Brain microvascular endothelial cell (primary cell): ENCODE measurements at regions not wholly inside any gene's neighbourhood (a gene's known extent, or its start where the extent isn't known, plus 50 kb on each side); places are given as distances from the start of the nearest gene placed in this dataset.
"Not testable (repeated sequence)": the region's sequence is repeated elsewhere in the genome, so short reads cannot be mapped to it uniquely, and the experiment has no call there.

Experiments used
- DNase-seq: peaks from one replicate; pipeline ENCODE4 v3.0.0-alpha.2; 2020
- H3K27ac ChIP-seq: fragments of 250-450 bp; sonication (Bioruptor Pico); 2 replicates; pipeline ENCODE4 v1.5.1; 2020; ENCODE audit warnings: mild to moderate bottlenecking, moderate library complexity
- H3K27me3 ChIP-seq: fragments of 250-450 bp; sonication (Bioruptor Pico); replicated peaks from 2 replicates; pipeline ENCODE4 v1.5.1; 2020; ENCODE audit warnings: mild to moderate bottlenecking
- H3K36me3 ChIP-seq: fragments of 250-450 bp; sonication (Bioruptor Pico); replicated peaks from 2 replicates; pipeline ENCODE4 v1.5.1; 2020; ENCODE audit warnings: mild to moderate bottlenecking
- H3K4me3 ChIP-seq: 2 replicates; pipeline ENCODE4 v1.5.1; 2011; ENCODE audit warnings: low read depth, mild to moderate bottlenecking, control low read depth, low read length, moderate library complexity
- in situ Hi-C: cut with HindIII; loops from 2 replicates; pipeline ENCODE4 v1.10.0; 2017; ENCODE audit warnings: low sequenced_read_pairs, low pct_ligation_motif_present
- TF ChIP-seq, protein P1 (sequence below): IDR thresholded peaks from 2 replicates; pipeline ENCODE4 v1.5.1; 2011; ENCODE audit warnings: low read depth, mild to moderate bottlenecking, moderate library complexity, low read length, control low read depth, inconsistent platforms; ENCODE audit errors: missing control alignments

DNA sequence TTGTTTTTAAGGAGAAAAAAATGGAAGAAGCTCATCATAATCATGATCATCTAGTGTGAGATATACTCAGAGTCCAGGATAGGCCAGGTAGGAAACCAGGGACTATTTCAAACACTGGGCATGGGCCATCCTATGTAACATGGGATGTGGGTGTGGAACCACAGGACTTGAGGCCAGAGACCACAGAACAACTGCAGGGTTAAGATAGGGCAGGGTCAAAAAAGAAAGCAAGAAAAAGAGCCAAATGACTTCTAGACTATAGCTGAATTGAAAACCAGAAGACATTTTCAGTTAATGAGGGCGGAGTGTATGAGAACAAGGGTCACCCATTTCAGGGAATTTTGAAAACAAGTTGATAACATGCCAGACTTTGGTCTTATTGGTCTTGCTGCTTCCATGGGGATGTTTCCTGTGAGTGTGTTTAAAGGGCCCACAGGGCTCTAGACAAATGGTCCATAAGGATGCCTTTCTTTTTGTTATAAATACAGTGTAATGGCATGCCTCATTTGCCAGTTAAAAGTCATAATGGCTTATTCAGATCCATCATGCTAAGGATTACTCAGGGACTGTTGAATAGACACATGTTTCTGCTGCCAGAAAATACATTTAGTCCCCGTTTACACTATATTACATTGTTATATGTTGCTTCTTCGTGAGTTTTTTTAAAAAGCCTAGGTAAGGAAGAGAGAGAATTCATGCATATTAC is 182.0 kb upstream of the C21orf91 start:
- H3K27ac ChIP-seq = no peak overlapping the region
- no peak overlapping the region for H3K4me3 ChIP-seq
- no peak for DNase-seq
- no peaks in the 10 kb centered on the region for H3K27me3 ChIP-seq
- in situ Hi-C loops = no loop called here
- H3K36me3 ChIP-seq = no peaks in the 10 kb centered on the region
- TF ChIP-seq, protein P1, sequence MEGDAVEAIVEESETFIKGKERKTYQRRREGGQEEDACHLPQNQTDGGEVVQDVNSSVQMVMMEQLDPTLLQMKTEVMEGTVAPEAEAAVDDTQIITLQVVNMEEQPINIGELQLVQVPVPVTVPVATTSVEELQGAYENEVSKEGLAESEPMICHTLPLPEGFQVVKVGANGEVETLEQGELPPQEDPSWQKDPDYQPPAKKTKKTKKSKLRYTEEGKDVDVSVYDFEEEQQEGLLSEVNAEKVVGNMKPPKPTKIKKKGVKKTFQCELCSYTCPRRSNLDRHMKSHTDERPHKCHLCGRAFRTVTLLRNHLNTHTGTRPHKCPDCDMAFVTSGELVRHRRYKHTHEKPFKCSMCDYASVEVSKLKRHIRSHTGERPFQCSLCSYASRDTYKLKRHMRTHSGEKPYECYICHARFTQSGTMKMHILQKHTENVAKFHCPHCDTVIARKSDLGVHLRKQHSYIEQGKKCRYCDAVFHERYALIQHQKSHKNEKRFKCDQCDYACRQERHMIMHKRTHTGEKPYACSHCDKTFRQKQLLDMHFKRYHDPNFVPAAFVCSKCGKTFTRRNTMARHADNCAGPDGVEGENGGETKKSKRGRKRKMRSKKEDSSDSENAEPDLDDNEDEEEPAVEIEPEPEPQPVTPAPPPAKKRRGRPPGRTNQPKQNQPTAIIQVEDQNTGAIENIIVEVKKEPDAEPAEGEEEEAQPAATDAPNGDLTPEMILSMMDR = no peak

DNA sequence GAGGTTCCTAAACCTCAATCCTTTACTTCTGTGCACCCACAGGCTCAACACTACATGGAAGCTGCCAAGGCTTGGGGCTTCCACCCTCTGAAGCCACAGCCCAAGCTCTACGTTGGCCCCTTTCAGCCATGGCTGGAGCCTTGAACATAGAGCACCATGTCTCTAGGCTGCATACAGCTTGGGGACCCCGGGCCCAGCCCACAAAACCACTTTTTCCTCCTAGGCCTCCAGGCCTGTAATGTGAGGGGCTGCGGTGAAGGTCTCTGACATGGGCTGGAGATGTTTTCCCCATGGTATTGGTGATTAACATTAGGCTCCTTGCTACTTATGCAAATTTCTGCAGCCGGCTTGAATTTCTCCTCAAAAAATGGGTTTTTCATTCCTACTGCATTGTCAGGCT is 179.4 kb upstream of the C21orf91 start:
- H3K27ac ChIP-seq, H3K4me3 ChIP-seq, DNase-seq, H3K36me3 ChIP-seq, H3K27me3 ChIP-seq, in situ Hi-C loops: not testable (repeated sequence)

DNA sequence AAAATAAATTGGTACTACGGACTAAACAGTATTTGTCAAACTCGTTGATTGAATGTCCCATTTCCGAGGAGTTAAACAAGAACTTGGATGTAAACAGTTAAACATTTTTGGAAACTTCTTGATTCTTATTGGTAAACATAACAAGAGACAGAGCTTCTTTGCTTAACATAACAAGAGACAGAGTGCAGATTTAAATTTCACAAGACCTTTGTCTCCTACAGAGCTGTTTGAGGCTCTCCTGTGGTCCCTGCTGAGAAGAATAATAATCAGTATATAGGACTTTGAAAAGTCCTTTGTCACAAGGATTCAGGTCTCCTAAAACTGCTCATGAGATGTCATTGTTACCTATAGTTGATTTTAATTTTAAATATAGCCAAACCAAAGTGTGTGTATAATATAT is 170.6 kb upstream of the C21orf91 start:
- TF ChIP-seq, protein P1 = no peak

DNA sequence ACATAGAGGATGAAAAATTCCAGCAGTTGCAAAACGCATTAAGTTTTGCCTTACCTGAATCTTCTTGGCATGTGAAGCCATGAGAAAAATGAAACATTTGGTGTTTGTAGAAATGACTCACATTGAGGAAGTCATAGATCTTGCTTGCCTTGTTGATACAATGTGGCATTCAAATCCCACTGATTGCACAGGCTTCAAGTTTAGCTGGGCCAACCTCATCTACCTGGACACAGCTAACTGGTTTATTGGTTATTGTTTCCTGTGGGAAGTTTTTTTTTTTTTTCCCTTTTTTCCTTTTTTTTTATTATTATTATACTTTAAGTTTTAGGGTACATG is 168.9 kb upstream of the C21orf91 start:
- in situ Hi-C loops = no loop called here
- H3K27me3 ChIP-seq = no peaks in the 10 kb centered on the region
- no peak for DNase-seq
- H3K27ac ChIP-seq = no peak overlapping the region
- H3K4me3 ChIP-seq = no peak overlapping the region
- no peaks in the 10 kb centered on the region for H3K36me3 ChIP-seq
- TF ChIP-seq, protein P1 = no peak

More for the DNA sequence above, 170.6 kb upstream of the C21orf91 start:
- Histone ChIP-seq H3K4me3 (no peak overlapping the region), H3K27ac (no peak overlapping the region), H3K27me3 (no peaks in the 10 kb centered on the region), H3K36me3 (no peaks in the 10 kb centered on the region)
- in situ Hi-C loops = no loop called here
- DNase-seq = no peak

DNA sequence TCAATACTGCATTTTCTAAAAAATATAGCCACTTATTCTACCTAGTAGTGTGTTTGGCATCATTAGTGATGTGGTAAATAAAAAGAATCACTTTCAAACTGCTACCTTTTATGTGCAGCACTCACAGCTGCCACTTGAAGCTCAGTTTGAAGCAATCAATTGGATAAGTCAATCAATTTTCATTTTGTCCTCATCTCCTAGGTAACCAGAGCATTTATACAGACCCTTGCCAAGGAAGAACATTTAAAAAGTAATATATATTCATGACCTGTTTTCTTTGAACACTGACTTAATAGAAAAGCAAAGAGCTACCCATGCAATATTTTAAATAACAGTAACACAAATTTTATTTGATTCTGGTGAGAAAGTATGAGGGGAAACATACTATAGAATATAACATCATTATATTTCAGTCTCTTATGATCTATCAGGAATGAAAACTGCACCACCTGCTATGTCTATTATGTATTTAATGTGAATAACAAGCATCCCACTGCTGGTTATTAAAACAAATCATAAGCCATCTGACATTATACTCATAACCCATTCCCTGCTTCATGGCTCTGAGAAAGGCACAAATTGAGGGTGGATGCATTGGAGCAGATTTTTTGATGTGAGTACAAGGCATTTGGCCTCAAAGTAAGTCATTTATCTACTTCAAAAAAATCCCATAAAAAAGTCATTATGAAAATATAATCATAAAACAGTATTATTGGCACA is 168.4 kb upstream of the C21orf91 start:
- Histone ChIP-seq H3K27ac (no peak overlapping the region), H3K36me3 (no peaks in the 10 kb centered on the region), H3K27me3 (no peaks in the 10 kb centered on the region), H3K4me3 (no peak overlapping the region)
- TF ChIP-seq, protein P1 = no peak
- in situ Hi-C loops = no loop called here
- DNase-seq = no peak

DNA sequence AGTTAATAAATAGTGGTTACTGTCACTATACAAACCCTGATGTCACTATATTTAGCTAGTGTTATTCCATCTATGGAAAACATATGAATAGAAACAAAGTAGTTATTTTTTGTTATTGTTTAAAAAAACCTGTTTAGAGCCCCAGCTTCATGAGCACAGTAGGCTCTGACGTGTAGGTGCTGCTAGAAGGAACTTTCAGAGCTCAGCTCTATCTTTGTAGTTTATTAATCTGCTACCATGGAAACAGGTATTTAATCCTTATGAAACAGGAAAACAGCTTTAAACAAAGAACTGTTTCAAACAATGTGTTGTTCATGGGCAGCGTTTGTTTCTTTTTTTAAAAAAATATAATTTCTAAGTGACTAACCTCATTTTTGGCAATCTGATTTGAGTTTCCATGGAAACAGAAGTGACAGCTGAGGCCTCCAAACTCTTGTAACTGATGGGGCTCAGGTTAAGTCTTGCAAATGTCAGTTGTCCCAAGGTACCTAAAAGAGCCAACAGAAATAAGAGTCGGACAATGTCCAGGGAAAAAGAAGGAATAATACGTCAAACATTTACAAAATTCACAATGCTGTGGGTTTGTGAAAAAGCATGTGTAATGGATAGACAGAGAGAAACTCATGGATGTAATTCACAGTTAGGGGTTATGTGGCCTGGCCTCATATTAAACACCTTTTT is 162.0 kb upstream of the C21orf91 start:
- TF ChIP-seq, protein P1 = no peak
- Histone ChIP-seq H3K27me3 (no peaks in the 10 kb centered on the region), H3K36me3 (no peaks in the 10 kb centered on the region), H3K4me3 (no peak overlapping the region), H3K27ac (no peak overlapping the region)
- DNase-seq = no peak
- in situ Hi-C loops = no loop called here
